Skeletal muscle cell (primary cell): ENCODE measurements at regions not wholly inside any gene's neighbourhood (a gene's known extent, or its start where the extent isn't known, plus 50 kb on each side); places are given as distances from the start of the nearest gene placed in this dataset.

Experiments
- DNase-seq: peaks from one replicate; pipeline ENCODE4 v3.0.0-alpha.2; 2010; ENCODE audit warnings: low read depth
- H3K4me3 ChIP-seq: 2 replicates; pipeline ENCODE4 v1.5.1; 2011; ENCODE audit warnings: low read depth, mild to moderate bottlenecking, control low read depth, low read length, moderate library complexity

GRCh38 chr22:49291169-49291568, 536.5 kb downstream of the BRD1 start:
- no peak overlapping the region for H3K4me3 ChIP-seq
- DNase-seq, result no peak

GRCh38 chr22:49290711-49291110, 537.0 kb downstream of the BRD1 start:
- H3K4me3 ChIP-seq, result no peak overlapping the region
- DNase-seq, result no peak

GRCh38 chr22:49289822-49290679, 537.6 kb downstream of the BRD1 start:
- H3K4me3 ChIP-seq, result no peak overlapping the region
- DNase-seq, result no peak

- DNase-seq, result no peak
- no peak overlapping the region for H3K4me3 ChIP-seq
Measured at GRCh38 chr22:49286181-49286760, 541.4 kb downstream of the BRD1 start.

GRCh38 chr22:49284931-49285330, 542.7 kb downstream of the BRD1 start:
- no peak for DNase-seq
- no peak overlapping the region for H3K4me3 ChIP-seq

- no peak for DNase-seq
- H3K4me3 ChIP-seq, result no peak overlapping the region
Measured at GRCh38 chr22:49284056-49284784, 543.5 kb downstream of the BRD1 start.

GRCh38 chr22:49282596-49282995, 545.1 kb downstream of the BRD1 start:
- no peak for DNase-seq

GRCh38 chr22:49281467-49282340, 546.0 kb downstream of the BRD1 start:
- H3K4me3 ChIP-seq, result no peak overlapping the region
- no peak for DNase-seq

More at GRCh38 chr22:49282596-49282995, 545.1 kb downstream of the BRD1 start:
- H3K4me3 ChIP-seq, result no peak overlapping the region

GRCh38 chr22:49278340-49278739, 549.3 kb downstream of the BRD1 start:
- DNase-seq, result no peak
- no peak overlapping the region for H3K4me3 ChIP-seq

GRCh38 chr22:49276567-49276966, 551.1 kb downstream of the BRD1 start:
- no peak for DNase-seq
- H3K4me3 ChIP-seq, result no peak overlapping the region

GRCh38 chr22:49274754-49275380, 552.8 kb downstream of the BRD1 start:
- H3K4me3 ChIP-seq, result no peak overlapping the region
- DNase-seq, result no peak

- no peak overlapping the region for H3K4me3 ChIP-seq
- no peak for DNase-seq
Measured at GRCh38 chr22:49272546-49273125, 555.0 kb downstream of the BRD1 start.

- DNase-seq, result no peak
- no peak overlapping the region for H3K4me3 ChIP-seq
Measured at GRCh38 chr22:49271831-49272230, 555.8 kb downstream of the BRD1 start.

GRCh38 chr22:49271369-49271727, 556.3 kb downstream of the BRD1 start:
- no peak for DNase-seq
- no peak overlapping the region for H3K4me3 ChIP-seq

- H3K4me3 ChIP-seq, result no peak overlapping the region
- no peak for DNase-seq
Measured at GRCh38 chr22:49270595-49271368, 556.9 kb downstream of the BRD1 start.

- DNase-seq, result no peak
- H3K4me3 ChIP-seq, result no peak overlapping the region
Measured at GRCh38 chr22:49269928-49270327, 557.7 kb downstream of the BRD1 start.

GRCh38 chr22:49269371-49269770, 558.3 kb downstream of the BRD1 start:
- DNase-seq, result no peak

GRCh38 chr22:49268924-49269323, 558.7 kb downstream of the BRD1 start:
- no peak for DNase-seq

More at GRCh38 chr22:49269371-49269770, 558.3 kb downstream of the BRD1 start:
- H3K4me3 ChIP-seq, result no peak overlapping the region

More at GRCh38 chr22:49268924-49269323, 558.7 kb downstream of the BRD1 start:
- no peak overlapping the region for H3K4me3 ChIP-seq
